WTC11 (cell line): ENCODE measurements at regions not wholly inside any gene's neighbourhood (a gene's known extent, or its start where the extent isn't known, plus 50 kb on each side); places are given as distances from the start of the nearest gene placed in this dataset.

Source experiments
- ATAC-seq: fragments of 200-7000 bp; cut with Tn5 transposase; 2 replicates; pipeline ENCODE4 v1.10.0; 2021; ENCODE audit warnings: mild to moderate bottlenecking, moderate library complexity
- CTCF ChIA-PET: fragments of 300-600 bp; sonication (Branson Sonifier 250); formaldehyde crosslinking; loops from one replicate; lab custom pipeline; 2021; ENCODE audit warnings: antibody characterized with exemption; lab: Charles Lee
- POLR2A ChIA-PET: fragments of 350-600 bp; sonication (Branson Sonifier 250); formaldehyde crosslinking; loops from one replicate; lab custom pipeline; 2021; ENCODE audit warnings: antibody characterized with exemption; lab: Charles Lee
- DNase-seq: peaks from one replicate; pipeline ENCODE4 v3.0.0; 2021; ENCODE audit warnings: low spot score
- H3K27ac Mint-ChIP-seq: 2 replicates; pipeline ENCODE4 v1.8.0; 2021; ENCODE audit warnings: mixed read lengths
- H3K27me3 Mint-ChIP-seq: 2 replicates; pipeline ENCODE4 v1.8.0; 2021; ENCODE audit warnings: low read depth, mild to moderate bottlenecking, moderate library complexity, mixed read lengths
- H3K36me3 Mint-ChIP-seq: 2 replicates; pipeline ENCODE4 v1.8.0; 2021; ENCODE audit warnings: mixed read lengths
- H3K4me1 Mint-ChIP-seq: 2 replicates; pipeline ENCODE4 v1.8.0; 2022; ENCODE audit warnings: mixed read lengths
- H3K4me3 Mint-ChIP-seq: 2 replicates; pipeline ENCODE4 v1.8.0; 2021; ENCODE audit warnings: mild to moderate bottlenecking, moderate library complexity, mixed read lengths
- H3K9me3 Mint-ChIP-seq: 2 replicates; pipeline ENCODE4 v1.8.0; 2021; ENCODE audit warnings: mixed read lengths
- ARID4B ChIP-seq: sonication (generic); formaldehyde crosslinking; IDR thresholded peaks from 2 replicates; pipeline ENCODE4 v1.8.0; 2023; ENCODE audit warnings: missing genetic modification reagents, mild to moderate bottlenecking, borderline replicate concordance
- ATF6 ChIP-seq: sonication (generic); formaldehyde crosslinking; IDR thresholded peaks from 2 replicates; pipeline ENCODE4 v1.8.1; 2023; ENCODE audit warnings: mild to moderate bottlenecking, missing genetic modification reagents
- EMX1 ChIP-seq: fragments of 250-450 bp; sonication (Bioruptor Pico); IDR thresholded peaks from 2 replicates; pipeline ENCODE4 v1.8.0; 2021; ENCODE audit warnings: mild to moderate bottlenecking
- ERG ChIP-seq: fragments of 250-450 bp; sonication (Bioruptor Pico); IDR thresholded peaks from 2 replicates; pipeline ENCODE4 v1.8.0; 2021; ENCODE audit warnings: mild to moderate bottlenecking
- GRHL2 ChIP-seq: fragments of 250-450 bp; sonication (Bioruptor Pico); IDR thresholded peaks from 2 replicates; pipeline ENCODE4 v1.8.0; 2022; ENCODE audit warnings: mild to moderate bottlenecking, moderate library complexity; ENCODE audit not compliant: insufficient replicate concordance, severe bottlenecking
- HMGA2 ChIP-seq: fragments of 250-450 bp; sonication (Bioruptor Pico); IDR thresholded peaks from 2 replicates; pipeline ENCODE4 v1.4.0; 2021; ENCODE audit warnings: mild to moderate bottlenecking, moderate library complexity
- JAZF1 ChIP-seq: fragments of 250-450 bp; sonication (Bioruptor Pico); IDR thresholded peaks from 2 replicates; pipeline ENCODE4 v1.9.0; 2021; ENCODE audit warnings: moderate library complexity, mild to moderate bottlenecking, inconsistent platforms
- KAT7 ChIP-seq: sonication (generic); formaldehyde crosslinking; IDR thresholded peaks from 2 replicates; pipeline ENCODE4 v1.8.1; 2023; ENCODE audit warnings: missing genetic modification reagents, mild to moderate bottlenecking, borderline replicate concordance
- NR3C1 ChIP-seq: sonication (generic); formaldehyde crosslinking; conservative IDR thresholded peaks from 2 replicates; pipeline ENCODE4 v1.8.1; 2023; ENCODE audit warnings: low read depth, mild to moderate bottlenecking, missing genetic modification reagents
- PRRX2 ChIP-seq: fragments of 250-450 bp; sonication (Bioruptor Pico); IDR thresholded peaks from 2 replicates; pipeline ENCODE4 v1.8.0; 2021; ENCODE audit warnings: mild to moderate bottlenecking
- RELA ChIP-seq: sonication (generic); formaldehyde crosslinking; IDR thresholded peaks from 2 replicates; pipeline ENCODE4 v1.8.1; 2022; ENCODE audit warnings: missing genetic modification reagents, mild to moderate bottlenecking, borderline replicate concordance
- SMAD3 ChIP-seq: sonication (generic); formaldehyde crosslinking; IDR thresholded peaks from 2 replicates; pipeline ENCODE4 v1.8.0; 2022; ENCODE audit warnings: missing genetic modification reagents, mild to moderate bottlenecking, borderline replicate concordance
- SP1 ChIP-seq: sonication (generic); formaldehyde crosslinking; conservative IDR thresholded peaks from 2 replicates; pipeline ENCODE4 v1.8.1; 2022; ENCODE audit warnings: missing genetic modification reagents
- ZBTB21 ChIP-seq: sonication (generic); formaldehyde crosslinking; IDR thresholded peaks from 2 replicates; pipeline ENCODE4 v1.8.1; 2023; ENCODE audit warnings: mild to moderate bottlenecking, missing genetic modification reagents, borderline replicate concordance
- ZNF138 ChIP-seq: sonication (generic); formaldehyde crosslinking; conservative IDR thresholded peaks from 2 replicates; pipeline ENCODE4 v1.8.1; 2022; ENCODE audit warnings: mild to moderate bottlenecking, moderate library complexity, missing genetic modification reagents
- ZNF263 ChIP-seq: sonication (generic); formaldehyde crosslinking; IDR thresholded peaks from 2 replicates; pipeline ENCODE4 v1.8.1; 2022; ENCODE audit warnings: low read depth, mild to moderate bottlenecking, moderate library complexity, missing genetic modification reagents
- ZNF425 ChIP-seq: fragments of 250-450 bp; sonication (Bioruptor Pico); conservative IDR thresholded peaks from 2 replicates; pipeline ENCODE4 v1.9.0; 2021; ENCODE audit warnings: mild to moderate bottlenecking
- TF ChIP-seq, protein P1 (sequence below): sonication (generic); formaldehyde crosslinking; conservative IDR thresholded peaks from 2 replicates; pipeline ENCODE4 v1.8.1; 2022; ENCODE audit warnings: mild to moderate bottlenecking, missing genetic modification reagents
- TF ChIP-seq, protein P2 (sequence below): fragments of 250-450 bp; sonication (Bioruptor Pico); IDR thresholded peaks from 2 replicates; pipeline ENCODE4 v1.9.0; 2021; ENCODE audit warnings: mild to moderate bottlenecking, borderline replicate concordance

GRCh38 chr5:107005161-107005560 is 665.6 kb downstream of the EFNA5 start:
- H3K9me3 Mint-ChIP-seq, result no peaks in the 10 kb centered on the region
- no peak overlapping the region for H3K27ac Mint-ChIP-seq
- ChIA-PET CTCF (no interaction called here), POLR2A (no interaction called here)
- peaks cover 7% of the 10 kb centered on the region for H3K4me1 Mint-ChIP-seq
- no peak overlapping the region for H3K4me3 Mint-ChIP-seq
- no peak for DNase-seq
- TF ChIP-seq HMGA2 (CRISPR knock-in tag) (no peak), RELA (CRISPR knock-in tag) (no peak), ZNF425 (CRISPR knock-in tag) (no peak), ERG (no peak)
- ATAC-seq, result no peak
- H3K27me3 Mint-ChIP-seq, result peaks cover 12% of the 10 kb centered on the region
- H3K36me3 Mint-ChIP-seq, result peaks cover under 1% of the 10 kb centered on the region; the same call in 1 of the 2 replicates

GRCh38 chr5:107002115-107002514 is 668.6 kb downstream of the EFNA5 start:
- Mint-ChIP-seq H3K27ac (no peak overlapping the region), H3K27me3 (peaks cover 25% of the 10 kb centered on the region)
- CTCF ChIA-PET, result no interaction called here
- no peak for TF ChIP-seq ARID4B (CRISPR knock-in tag)
- no peak for TF ChIP-seq ZBTB21 (CRISPR knock-in tag)
- TF ChIP-seq, protein P1, sequence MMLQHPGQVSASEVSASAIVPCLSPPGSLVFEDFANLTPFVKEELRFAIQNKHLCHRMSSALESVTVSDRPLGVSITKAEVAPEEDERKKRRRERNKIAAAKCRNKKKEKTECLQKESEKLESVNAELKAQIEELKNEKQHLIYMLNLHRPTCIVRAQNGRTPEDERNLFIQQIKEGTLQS (CRISPR knock-in tag), result no peak
- no peak for TF ChIP-seq SMAD3 (CRISPR knock-in tag)
- TF ChIP-seq PRRX2 (CRISPR knock-in tag), result no peak
- TF ChIP-seq HMGA2 (CRISPR knock-in tag), result no peak
- no peak for TF ChIP-seq RELA (CRISPR knock-in tag)
- TF ChIP-seq JAZF1 (CRISPR knock-in tag), result no peak
- no peak for TF ChIP-seq ZNF138 (CRISPR knock-in tag)
- TF ChIP-seq EMX1 (CRISPR knock-in tag), result no peak
- no peak for TF ChIP-seq ATF6 (CRISPR knock-in tag)
- no peak for TF ChIP-seq NR3C1 (CRISPR knock-in tag)
- TF ChIP-seq, protein P2, sequence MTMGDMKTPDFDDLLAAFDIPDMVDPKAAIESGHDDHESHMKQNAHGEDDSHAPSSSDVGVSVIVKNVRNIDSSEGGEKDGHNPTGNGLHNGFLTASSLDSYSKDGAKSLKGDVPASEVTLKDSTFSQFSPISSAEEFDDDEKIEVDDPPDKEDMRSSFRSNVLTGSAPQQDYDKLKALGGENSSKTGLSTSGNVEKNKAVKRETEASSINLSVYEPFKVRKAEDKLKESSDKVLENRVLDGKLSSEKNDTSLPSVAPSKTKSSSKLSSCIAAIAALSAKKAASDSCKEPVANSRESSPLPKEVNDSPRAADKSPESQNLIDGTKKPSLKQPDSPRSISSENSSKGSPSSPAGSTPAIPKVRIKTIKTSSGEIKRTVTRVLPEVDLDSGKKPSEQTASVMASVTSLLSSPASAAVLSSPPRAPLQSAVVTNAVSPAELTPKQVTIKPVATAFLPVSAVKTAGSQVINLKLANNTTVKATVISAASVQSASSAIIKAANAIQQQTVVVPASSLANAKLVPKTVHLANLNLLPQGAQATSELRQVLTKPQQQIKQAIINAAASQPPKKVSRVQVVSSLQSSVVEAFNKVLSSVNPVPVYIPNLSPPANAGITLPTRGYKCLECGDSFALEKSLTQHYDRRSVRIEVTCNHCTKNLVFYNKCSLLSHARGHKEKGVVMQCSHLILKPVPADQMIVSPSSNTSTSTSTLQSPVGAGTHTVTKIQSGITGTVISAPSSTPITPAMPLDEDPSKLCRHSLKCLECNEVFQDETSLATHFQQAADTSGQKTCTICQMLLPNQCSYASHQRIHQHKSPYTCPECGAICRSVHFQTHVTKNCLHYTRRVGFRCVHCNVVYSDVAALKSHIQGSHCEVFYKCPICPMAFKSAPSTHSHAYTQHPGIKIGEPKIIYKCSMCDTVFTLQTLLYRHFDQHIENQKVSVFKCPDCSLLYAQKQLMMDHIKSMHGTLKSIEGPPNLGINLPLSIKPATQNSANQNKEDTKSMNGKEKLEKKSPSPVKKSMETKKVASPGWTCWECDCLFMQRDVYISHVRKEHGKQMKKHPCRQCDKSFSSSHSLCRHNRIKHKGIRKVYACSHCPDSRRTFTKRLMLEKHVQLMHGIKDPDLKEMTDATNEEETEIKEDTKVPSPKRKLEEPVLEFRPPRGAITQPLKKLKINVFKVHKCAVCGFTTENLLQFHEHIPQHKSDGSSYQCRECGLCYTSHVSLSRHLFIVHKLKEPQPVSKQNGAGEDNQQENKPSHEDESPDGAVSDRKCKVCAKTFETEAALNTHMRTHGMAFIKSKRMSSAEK (CRISPR knock-in tag), result no peak
- TF ChIP-seq ZNF263, result no peak
- TF ChIP-seq SP1 (CRISPR knock-in tag), result no peak
- no peak for TF ChIP-seq KAT7 (CRISPR knock-in tag)
- TF ChIP-seq GRHL2 (CRISPR knock-in tag), result no peak
- TF ChIP-seq, all 79 proteins: peak for 0
- H3K4me1 Mint-ChIP-seq, result peaks cover 7% of the 10 kb centered on the region
- DNase-seq (no peak), ATAC-seq (no peak)
- peaks cover 28% of the 10 kb centered on the region for H3K9me3 Mint-ChIP-seq
- no peak overlapping the region for H3K4me3 Mint-ChIP-seq
- POLR2A ChIA-PET, result no interaction called here
- peaks cover 30% of the 10 kb centered on the region for H3K36me3 Mint-ChIP-seq
